ENCODE measurements at regions not wholly inside any gene's neighbourhood (a gene's known extent, or its start where the extent isn't known, plus 50 kb on each side); places are given as distances from the start of the nearest gene placed in this dataset.
"Not testable (repeated sequence)": the region's sequence is repeated elsewhere in the genome, so short reads cannot be mapped to it uniquely, and the experiment has no call there.

- DNase-seq (ENCODE audit: low read depth), result no peak
Observed at GRCh38 chr18:59057969-59058368, 81.7 kb upstream of the SEC11C start.

DNA sequence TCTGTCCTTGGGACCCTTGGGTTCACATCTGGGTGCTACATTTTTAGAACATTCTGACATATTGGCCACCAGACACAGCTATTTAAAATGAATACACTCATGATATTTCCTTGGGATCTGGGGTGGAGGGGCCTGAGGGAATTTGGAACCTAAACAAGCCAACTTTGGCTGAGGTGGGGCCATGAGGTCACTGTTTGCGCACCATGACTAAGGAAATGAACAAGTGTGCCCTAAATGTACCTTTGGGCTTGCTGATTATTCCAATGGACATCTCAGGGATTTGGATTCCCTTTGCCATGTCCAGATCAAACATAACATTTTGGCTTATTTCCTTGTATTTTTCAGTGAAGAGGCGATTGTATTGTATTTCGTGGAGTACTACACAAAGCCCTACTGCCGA, 80.5 kb upstream of the SEC11C start:
- no peak for DNase-seq (ENCODE audit: low read depth)

DNA sequence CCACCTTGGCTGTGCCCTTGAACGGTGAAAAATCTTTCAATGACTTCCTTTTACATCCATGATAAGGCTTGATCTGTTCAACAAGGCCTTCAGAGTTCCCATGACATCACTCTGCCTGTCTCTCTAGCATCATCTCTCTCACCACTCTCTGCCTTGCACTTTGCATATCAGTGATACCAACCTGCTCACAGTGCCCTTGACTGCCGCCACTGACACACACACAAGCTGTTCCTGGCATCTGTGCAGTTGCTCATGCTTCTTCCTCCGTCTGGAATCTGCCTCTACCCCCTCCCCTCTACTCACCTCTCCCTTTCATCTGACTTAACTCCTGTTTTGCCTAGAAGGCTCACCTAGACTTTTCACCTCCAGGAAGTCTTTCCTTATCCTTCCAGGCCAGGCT, 79.1 kb upstream of the SEC11C start:
- DNase-seq (ENCODE audit: low read depth), result no peak

DNA sequence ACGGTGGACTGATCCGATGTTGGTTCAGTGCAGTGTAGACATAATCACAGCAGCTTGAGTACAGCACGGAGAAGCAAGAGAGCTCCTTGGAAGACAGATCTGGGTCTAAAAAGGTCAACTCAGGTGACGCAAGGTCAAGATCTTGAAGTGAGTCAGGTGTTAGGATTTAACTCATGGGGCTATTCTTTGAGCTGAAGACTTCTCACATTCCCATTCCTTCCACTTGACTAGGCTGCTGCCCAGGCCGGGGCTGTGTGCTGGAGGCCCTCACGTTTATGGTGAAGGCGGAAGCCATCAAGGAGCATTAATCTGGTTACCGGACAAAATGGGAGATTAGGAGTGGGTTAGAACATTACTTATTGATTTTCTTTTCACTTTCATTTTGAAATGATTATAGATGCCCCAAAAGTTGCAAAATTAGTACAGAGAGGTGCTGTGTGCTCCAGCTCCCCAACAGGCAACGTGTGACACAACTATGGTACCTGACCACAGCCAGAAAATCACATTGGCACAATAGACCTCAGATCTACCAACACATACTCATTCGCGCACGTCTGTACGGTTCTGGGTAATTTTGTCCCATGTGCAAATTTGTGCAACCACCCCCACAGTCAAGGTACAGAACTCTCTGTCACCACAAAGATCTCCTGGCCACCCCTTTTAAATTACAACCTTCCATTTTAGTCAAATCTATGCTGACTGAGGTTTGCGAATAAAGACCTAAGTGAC, 77.6 kb upstream of the SEC11C start:
- DNase-seq (ENCODE audit: low read depth), result no peak

DNA sequence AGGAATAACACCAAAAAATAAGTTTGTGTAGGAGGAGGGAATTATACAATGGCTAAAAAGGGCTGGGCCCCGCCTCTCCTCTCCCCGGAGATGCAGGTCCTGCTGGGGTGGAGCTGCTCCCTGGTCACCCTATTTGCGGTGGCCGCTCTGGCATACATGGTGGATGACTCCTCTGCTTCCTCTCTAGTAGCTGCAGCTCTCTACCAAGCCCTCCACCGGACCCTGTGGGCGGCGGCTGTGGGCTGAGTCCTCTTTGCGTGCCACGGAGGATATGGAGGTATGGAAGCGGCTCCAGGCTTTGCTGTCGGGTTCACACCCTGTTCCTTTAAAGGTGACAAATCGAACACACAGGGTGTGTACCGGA, 77.1 kb upstream of the SEC11C start:
- no peak for DNase-seq (ENCODE audit: low read depth)

DNA sequence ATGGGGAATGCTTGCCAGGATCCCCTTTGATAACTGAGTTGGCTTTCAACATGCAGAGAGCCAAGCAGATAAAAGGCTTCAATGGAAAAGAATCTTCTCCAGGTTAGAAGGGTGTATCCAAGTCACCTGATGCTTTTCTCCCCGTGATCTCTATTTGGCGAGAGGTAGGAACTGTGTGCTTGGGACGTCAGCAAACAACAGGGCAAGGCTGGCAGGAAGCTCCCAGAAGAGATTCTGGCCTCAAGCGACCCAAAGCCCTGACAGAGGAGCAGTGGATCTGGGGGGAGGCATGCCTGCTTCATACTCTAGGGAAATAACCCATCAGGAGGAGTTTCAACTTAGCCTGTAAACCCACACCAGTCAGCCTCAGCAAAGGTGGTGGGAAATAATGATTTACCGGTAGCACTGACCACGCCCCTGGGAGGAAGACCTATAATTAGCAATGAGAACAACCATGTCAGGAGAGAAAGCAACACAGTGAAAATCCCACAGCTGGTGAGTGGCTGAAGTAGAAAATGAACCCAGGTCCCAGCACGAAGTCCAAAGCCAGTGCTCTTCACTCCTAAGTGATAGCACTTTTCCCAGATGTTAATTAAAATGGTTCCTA, 76.3 kb upstream of the SEC11C start:
- DNase-seq (ENCODE audit: low read depth), result no peak

DNA sequence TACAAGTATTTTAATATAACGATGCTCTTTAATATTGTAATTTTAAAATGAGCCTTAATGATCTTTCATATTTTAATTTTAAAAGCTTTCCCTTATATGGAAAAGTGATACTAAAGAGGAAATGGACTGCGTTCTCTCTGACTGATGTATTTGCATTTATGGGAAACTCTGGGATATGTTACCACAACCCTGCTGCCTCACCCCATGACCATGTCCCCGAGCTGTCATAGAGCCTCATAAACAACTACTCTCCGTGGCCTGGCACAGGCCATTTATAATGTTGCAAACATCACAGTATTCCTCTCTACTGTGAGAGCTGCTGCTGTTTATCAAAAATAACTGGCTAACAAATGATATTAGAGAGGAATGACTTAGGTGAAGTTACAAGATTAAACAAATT, 75.8 kb upstream of the SEC11C start:
- no peak for DNase-seq (ENCODE audit: low read depth)

GRCh38 chr18:59065684-59066083, 74.0 kb upstream of the SEC11C start:
- DNase-seq (ENCODE audit: low read depth), result no peak

DNA sequence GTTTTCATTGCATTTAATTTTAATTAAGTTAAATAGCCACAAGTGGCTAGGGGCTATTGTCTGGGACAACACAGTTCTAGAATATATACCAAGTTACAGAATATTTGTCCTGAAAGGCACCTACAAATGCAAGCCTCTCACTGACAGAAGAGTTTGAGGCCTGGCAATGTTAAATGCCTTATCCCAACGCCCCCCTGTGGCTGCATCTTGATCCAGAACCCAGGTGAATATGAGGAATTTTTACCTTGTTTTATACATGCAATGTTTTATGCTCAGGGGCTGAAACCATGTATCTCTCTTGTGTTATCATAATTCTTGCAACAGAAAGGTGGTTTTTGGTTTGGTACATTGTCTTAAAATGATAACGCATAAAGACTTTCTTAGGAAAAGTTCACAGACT, 71.8 kb upstream of the SEC11C start:
- peak; percentile 57 for DNase-seq (ENCODE audit: low read depth)

DNA sequence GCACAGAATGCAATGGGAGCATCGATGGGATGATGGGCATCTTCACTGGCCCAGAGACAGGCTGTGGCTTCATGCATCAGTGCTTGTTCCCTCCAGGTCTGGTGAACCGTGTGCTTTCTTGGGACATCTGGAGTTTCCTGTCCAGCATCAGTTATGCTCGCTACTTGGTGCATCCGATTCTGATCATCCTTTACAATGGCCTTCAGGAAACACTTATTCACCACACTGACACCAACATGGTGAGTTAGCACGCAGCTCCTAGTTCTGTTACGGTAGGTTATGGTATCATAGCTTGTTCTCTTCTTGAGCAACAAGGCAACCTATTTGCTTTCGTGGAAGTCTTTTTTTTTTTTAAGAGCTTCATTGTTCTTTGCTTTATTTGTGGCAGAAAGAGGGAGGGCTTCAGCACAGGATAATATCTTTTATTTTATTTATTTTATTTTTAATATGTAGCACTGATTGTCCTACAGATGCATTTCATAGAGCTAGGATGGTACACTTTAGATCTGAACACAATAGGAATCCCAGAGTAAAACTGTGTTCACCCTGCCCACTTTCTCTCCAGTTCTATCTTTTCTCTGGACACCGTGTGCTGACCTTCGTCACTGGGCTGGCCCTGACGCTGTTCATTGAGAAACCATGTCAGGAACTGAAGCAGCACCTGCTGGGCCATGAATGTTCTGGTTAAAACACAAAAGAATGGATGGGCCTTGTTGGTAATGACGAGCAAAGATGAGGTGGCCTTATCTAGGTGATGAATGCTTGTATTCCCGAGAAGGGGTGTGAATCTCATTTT, 71.2 kb upstream of the SEC11C start:
- no peak for DNase-seq (ENCODE audit: low read depth)

DNA sequence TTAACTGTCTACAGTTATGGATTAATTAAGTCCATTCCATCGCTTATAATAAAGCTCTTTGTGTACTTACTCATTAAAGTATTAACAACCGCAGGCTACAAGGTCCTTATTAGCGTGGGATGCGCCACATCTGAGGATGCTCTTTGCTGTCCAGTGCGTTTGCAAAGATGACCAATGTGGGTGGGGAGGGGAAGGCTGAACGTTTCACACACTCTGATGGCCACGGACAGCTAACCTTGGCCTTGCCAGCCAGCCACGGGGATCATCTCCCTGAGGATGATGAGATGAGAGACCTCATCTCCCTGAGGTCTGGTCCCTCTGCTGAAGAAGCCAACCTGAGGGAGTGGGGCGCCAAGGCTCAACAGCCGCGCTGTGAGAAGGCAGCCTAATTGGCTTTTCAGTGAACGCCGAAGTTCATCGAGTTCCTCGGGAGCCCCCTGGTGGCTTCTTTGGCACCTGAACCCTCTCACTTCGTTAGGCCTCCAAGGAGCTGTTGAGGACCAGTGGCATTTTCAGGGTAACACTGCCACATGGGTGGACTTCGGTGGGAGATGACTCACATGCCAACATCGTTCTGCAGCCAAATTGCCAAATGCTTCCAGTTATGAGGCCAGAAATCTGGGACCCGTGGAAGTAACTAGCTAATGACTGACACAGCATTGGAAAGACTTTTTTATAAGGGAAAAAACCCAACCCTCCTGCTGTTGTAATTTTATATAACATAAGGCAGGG, 69.3 kb upstream of the SEC11C start:
- DNase-seq (ENCODE audit: low read depth), result peak; percentile 91

- no peak for DNase-seq (ENCODE audit: low read depth)
Observed at GRCh38 chr18:59072727-59073421, 66.8 kb upstream of the SEC11C start.

- no peak for DNase-seq (ENCODE audit: low read depth)
Observed at GRCh38 chr18:59075923-59076322, 63.8 kb upstream of the SEC11C start.

GRCh38 chr18:59079264-59079663, 60.4 kb upstream of the SEC11C start:
- DNase-seq (ENCODE audit: low read depth), result no peak

- not testable (repeated sequence) for DNase-seq (ENCODE audit: low read depth)
Observed at GRCh38 chr18:59079687-59080501, 59.8 kb upstream of the SEC11C start.

GRCh38 chr18:59083136-59083818, 56.4 kb upstream of the SEC11C start:
- no peak for DNase-seq (ENCODE audit: low read depth)

DNA sequence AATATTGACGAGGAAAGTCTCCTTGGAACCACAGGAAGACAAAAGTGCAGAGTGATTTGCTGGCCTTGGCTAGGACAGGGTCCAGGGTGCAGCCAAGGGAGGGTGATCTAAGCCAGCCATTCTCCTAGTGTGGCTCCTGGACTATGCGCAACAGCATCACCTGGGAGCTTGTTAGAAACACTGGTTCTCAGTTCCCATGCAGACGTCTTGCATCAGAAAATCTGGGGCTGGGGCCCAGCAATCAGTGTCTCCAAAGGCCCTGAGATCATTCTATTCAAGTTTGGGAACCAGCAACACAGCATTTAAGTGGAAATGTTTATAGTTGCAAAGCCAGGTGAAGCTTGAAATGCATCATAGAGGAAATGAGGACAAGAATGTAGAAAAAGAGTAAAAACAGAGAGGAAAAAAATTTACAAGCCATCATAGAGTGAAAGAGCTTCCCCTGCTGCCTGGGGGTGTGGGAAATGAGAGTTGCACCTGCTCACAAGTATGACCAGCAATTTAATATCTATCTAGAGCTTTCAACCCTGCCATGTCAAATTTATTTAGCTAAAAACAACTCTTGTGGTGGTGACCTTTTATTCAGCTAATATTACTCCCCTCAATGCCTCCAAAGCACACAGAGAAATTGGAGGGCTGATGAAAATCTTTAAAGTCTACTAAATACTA, 54.4 kb upstream of the SEC11C start:
- no peak for DNase-seq (ENCODE audit: low read depth)

DNA sequence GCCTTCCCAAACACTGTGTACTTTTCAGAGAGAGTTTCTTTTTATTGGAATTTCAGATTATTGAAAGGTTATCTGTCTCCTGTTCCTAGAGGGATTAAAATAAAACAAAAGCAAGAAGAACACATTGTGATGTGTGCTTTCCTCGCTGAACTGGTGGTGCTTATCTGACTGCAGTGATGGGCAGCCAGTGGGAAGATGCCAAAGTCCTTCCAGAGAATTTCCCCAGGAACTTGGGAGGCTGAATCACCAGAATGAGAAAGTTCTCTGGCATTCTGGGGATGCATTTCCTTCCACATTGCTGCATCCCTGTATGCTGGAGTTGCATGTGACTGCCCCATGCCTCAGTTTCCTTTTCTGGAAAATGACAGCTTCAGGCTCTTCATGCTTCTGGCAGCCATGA, 53.9 kb upstream of the SEC11C start:
- DNase-seq (ENCODE audit: low read depth), result peak; percentile 71

DNA sequence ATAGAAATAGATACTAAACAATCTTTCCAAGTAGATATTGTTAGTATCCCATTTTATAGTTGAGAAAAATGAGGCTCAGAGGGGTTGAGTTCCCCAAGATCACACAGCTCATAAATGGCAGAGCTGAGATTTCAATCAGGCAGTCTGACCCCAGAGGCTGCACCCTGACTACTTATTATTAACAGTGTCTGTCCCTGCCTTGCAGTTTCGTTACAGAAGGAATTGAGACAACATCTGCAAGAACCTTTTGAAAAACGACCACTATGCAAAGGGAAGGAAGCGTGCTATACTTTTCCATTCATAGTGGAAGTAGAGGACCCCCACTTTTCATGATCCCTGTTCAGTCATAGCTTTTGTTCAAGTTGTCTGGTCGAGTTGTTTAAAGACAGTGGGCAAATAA, 53.2 kb upstream of the SEC11C start:
- no peak for DNase-seq (ENCODE audit: low read depth)

DNA sequence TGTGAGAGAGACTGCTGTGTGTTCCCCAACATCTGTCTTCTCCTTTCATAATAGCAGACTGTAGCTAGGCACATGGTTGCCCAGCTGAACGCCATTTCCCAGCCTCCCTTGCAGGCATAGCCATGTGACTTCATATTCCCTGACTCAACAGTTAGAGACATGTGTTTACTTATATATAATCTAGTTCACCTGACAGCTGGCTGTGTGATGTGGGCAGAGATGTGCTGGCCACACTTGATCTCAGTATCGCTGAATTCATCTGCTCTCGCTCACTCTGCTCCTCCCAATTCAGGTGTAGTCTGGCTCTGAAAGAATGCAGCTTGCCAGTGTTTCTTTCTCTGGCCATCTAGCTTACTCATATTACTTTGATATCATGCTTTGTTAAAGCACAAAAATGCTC, 52.3 kb upstream of the SEC11C start:
- DNase-seq (ENCODE audit: low read depth), result peak; percentile 6
